RPMI7951 (cell line): ENCODE measurements at regions not wholly inside any gene's neighbourhood (a gene's known extent, or its start where the extent isn't known, plus 50 kb on each side); places are given as distances from the start of the nearest gene placed in this dataset.
"Not testable (repeated sequence)": the region's sequence is repeated elsewhere in the genome, so short reads cannot be mapped to it uniquely, and the experiment has no call there.

ENCODE experiments used
- DNase-seq: peaks from one replicate; pipeline ENCODE4 v3.0.0-alpha.2; 2012; ENCODE audit warnings: low read depth

- no peak for DNase-seq
Measured at GRCh38 chr20:46785958-46786357, 76.5 kb downstream of the SLC2A10 start.

DNA sequence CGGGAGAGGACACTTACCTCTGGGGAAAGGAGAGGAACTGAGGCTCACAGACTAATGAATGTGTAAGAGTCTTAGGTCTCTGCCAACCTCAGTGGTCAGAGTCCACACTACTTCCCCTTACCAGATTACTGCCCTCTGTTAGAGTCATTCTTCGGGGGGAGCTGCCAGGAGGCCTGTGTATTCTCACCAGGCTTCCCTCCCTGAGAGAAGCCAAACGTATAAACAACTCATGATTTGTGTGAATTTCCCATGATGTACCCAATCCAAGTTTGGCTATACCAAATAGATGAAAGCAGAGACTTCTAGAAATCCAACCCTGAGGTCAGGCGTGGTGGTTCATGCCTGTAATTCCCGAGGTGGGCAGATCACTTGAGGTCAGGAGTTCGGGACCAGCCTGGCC lies 77.1 kb downstream of the SLC2A10 start:
- DNase-seq, result no peak

DNA sequence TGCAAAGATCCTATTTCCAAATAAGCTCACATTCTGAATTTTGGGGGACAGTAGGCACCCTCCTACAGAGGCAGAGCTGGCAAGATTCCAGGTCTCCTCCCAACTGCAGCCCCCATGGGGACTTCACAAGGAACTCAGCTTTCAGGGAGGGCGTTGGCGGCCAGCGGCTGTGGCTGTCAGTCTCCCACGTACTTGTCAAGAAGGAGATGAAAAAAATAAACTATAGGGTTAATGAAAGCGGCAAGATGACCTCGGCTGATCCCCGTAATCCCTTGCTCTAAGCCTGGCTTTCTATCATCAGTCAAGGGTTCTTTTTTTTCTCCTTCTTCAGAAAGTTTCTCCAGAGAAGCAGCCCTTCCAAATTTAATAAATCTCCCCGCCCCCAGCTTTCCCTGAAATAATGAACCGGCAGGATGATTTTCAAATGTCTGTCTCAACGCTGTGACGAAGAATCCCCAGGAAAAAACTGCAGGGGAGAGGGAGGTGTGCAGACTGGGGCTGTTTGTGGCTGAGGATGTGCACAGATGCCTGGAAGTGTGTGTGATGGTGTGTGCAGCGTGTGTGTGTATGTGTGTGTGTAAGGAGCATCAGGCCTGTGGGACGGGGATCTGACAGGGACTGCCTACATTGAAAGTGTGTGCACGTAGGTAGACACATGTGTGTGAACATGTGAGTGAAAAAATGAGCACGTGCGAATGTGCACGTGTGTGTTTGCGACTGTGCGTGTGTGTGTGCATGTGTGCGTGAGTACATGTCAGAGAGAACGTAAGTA lies 78.7 kb downstream of the SLC2A10 start:
- no peak for DNase-seq

DNA sequence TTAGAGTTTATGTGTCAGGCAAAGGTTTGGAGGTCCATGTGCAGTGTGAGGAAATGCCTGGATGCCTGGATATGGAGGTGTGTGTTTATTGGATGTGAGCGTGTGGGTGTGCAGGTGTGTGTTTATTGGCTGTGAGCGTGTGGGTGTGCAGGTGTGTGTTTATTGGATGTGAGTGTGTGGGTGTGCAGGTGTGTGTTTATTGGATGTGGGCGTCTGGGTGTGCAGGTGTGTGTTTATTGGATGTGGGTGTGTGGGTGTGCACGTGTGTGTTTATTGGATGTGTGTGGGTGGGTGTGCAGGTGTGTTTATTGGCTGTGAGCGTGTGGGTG lies 79.3 kb downstream of the SLC2A10 start:
- DNase-seq, result not testable (repeated sequence)

DNA sequence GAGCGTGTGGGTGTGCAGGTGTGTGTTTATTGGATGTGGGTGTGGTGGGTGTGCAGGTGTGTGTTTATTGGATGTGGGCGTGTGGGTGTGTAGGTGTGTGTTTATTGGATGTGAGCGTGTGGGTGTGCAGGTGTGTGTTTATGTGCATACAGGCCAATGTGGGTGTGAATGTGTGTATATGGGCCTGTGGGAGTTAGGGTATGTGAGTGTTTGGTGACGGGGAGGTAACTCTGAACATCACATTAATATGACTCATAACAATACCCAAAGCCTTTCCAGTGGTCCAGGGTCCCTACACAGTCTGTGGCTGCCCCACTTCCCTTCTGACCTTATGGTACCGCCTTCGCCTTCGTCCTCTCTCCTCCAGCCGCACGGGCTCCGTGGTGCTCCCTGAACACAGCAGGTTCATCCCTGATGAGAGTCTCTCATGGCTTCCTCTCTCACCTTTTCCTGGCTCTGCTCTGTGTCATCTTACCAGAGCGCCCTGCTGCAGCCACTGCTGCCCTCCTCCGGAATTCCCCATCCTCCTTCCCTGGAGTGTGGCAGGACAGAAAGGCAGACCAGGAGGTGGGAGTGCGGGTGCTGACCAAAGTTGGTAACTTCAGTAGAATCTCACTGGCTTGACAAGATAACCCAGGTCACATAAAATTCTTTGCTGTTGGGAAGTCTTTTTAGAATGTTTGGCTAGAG lies 80.0 kb downstream of the SLC2A10 start:
- no peak for DNase-seq

GRCh38 chr20:46791722-46792416 lies 82.4 kb downstream of the SLC2A10 start:
- no peak for DNase-seq

DNA sequence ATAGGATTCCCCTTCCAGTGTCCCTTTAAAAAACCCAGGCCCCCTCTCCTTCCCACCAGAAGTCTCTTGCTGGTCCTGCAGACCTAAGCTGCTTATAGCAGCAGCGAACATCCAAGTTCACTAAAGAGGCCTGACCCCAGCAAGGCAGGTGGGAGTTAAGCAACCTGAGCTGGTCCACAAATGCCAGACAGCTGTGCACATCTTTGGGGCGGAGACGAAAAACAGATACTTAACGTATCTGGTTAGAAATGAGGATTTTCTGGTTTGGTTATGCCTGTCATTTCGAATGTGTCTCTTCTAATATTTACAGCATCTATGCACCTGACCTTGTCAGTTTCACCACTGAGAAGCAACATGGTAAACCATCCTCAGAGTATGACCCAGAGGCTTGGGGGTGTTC lies 87.8 kb downstream of the SLC2A10 start:
- no peak for DNase-seq

DNA sequence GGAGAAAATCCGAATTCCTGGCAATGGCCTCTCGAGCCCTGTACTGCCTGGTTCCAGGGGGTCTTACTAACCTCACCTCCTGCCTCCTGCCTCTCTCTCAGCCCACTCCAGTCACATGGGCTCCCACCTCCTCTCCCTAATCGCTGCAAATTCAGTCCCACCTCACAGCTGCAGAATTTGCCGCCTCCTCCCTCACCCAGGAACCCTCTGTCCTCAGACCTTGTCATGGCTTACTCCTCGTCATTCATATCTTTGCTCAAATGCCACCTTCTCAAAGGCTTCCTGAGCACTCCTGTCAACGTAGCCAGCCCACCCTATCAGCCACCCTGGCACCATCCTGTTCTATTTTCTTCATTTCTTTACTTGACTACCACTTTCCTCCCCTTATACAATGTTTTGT lies 89.0 kb downstream of the SLC2A10 start:
- DNase-seq, result no peak

DNA sequence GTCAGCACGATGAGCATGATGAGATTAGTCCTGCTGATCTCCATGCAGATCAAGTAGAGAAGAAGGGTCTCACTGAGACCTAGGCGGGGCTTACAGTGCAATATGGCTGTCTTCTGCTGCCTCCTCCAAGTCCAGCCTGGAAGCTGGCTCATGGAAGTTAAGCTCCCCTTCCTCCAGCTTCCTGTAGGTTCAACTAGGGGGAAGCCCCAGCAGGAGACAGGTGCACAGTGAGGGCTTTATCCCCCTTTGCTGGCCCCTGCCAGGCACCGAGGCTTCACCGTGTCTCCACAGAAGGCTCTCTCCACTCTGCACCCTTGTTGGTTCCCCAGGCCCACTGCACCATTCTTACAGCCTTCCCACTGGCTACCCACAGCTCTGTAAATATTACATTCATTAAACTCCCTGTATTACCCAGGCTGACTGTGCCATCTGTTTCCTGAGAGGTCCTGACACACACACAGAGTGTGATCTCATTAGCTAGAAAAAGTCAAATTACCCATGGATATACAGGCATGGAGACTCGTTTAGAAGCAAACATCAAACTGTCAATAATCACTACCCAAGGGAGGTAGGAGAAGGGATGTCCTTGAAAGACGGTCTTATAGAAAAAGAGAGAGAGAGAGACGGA lies 90.4 kb downstream of the SLC2A10 start:
- DNase-seq, result no peak

- no peak for DNase-seq
Measured at GRCh38 chr20:46800409-46800804, 91.0 kb downstream of the SLC2A10 start.

DNA sequence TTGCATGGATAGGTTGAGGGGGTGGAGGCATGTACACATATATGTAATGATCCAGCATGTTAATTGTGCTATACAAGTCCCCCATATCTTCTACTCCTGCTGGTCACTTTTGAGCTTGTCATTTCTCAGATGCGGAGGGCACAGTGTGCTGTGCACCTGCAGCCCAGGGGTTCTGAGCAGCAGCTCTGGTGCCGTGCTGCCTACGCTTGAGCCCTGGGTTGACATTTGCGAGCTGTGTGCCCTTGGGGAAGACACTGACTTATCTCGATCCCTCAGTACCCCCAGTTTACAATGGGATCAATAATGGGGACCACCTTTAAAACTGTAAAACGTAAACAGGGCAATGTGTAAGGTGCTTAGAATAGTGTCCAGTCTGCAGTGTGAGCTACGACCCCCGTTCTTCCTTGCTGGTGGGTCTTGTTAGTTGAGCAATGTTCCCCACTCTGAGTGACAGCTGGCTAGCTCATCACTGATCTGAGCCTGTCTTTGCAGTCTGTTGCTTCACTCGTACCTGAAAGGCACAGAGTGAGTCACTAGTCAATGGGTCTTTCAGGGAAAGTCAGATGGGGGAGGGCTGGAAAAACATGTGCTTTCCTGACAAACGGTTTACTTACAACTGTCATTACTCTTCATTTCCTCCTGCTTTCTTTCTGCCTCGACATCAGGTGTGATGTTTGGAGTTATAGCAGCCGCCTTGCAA lies 91.7 kb downstream of the SLC2A10 start:
- no peak for DNase-seq

- DNase-seq, result no peak
Measured at GRCh38 chr20:46802722-46803121, 91.9 kb upstream of the EYA2 start.

- DNase-seq, result no peak
Measured at GRCh38 chr20:46803123-46804020, 91.3 kb upstream of the EYA2 start.

DNA sequence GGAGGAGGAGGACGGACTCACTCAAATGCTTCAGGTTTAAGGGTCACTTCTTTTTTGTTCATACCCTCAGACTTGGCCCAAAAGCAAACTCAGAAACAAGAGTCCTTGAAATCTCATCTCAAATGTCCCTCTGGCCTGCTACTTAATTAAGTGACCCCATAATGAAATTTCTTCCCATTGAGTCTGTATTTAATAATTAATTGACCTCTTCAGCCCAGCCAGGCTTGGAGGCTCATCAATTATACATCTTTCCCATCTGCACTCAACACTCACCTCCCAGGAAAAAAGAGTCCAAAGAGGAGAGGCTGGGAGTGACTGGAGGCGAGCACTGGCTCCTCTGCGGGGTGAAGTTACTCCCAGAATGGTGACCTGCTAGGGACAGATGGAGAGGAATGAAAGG lies 90.5 kb upstream of the EYA2 start:
- no peak for DNase-seq

DNA sequence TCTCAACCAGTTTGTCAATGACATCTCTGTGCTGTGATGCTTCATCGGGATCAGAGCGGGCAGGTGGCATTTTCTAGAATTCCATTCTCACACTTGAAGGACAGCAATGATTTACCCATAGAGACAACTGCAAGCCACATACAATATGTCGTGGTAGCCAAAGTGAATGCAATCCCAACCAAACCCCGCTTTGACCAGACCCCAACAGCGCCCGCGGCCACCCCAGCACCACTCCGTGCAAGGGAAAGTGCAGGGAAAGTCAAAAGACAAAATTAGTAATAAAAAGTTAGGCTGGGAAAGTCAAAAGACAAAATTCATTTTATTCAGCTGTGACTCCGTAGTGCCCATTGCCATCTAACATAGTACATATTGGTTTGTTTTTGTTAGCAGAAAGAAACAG lies 88.8 kb upstream of the EYA2 start:
- no peak for DNase-seq

DNA sequence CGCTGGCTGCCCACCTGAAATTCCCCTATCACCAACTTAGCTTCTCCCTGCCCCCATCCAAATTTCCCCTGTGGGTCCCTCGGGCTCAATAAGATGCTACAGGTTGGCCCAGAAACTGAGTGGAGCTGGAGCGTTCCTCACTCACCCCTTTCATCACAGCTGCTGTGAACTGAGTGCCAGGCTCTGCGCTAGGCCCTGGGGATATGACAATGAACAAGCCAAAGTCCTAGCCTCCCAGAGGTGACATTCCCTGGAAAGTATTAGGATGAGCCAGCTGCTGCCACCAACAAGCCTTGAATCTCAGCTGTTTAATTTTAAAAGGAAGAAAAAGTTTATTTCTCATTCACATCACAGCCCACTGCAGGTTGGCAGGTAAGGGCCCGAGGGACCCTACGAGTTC lies 86.6 kb upstream of the EYA2 start:
- no peak for DNase-seq

GRCh38 chr20:46808565-46808964 lies 86.1 kb upstream of the EYA2 start:
- no peak for DNase-seq

DNA sequence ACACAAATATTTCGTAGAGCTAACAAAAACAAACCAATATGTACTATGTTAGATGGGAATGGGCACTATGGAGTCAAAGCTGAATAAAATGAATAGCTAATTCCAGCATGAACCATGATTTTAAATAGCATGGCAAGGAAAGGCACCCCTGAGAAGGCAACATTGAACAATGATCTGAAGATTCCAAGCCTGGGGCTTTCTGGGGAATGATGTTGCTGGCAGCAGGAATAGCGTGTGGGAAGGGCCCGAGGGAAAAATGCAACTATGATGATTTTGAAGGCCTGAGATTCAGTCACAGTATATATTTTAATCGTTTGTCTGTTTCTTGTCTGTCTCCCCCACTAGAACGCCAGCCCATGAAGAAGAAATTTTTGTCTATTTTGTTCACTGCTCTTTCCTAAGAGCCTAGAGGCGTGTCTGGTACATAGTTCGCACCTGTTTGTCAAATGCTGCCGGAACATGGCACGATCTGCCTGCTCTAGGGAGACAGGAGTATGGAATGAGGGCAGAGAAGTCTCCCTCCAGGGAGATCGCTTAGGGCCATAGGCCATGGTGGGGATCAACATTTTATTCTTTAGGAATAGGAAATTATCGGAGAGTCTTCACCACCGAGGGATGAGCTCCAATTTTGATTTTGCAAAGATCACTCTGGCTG lies 84.8 kb upstream of the EYA2 start:
- DNase-seq, result no peak

DNA sequence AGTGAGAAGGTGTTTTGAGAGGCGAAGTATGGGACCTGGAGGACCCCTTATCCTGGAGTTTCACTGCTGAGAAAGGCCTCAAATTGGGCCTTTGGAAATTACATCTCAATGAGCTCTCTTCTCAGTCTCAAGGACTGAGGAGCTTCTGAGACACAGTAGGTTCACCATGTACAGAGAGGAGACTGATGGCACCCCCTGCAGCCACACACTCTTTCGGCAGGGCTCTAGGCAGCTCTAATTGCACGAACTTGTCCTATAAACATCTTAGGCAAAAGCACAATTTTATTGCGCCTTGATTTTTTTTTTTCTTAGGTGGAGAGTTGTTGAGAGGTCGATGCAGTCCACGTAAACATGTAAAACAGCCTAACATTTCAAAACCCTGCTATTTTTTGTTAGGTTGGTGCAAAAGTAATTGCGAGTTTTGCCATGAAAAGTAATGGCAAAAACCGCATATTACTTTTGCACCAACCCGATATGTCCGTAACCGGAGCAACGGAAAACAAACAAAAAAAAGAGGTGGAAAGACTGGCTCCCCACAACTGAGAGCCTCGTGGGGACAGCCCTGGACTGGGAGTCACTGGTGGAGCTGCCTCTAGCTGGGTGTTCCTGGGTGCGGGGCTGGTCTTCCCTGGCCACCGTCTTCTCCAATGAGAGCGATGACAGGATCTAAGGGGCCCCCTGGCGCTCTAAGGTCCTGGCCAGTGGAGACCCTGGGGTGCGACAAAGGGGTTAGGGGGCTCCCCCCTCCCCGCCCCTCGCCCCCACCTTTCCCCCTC lies 84.0 kb upstream of the EYA2 start:
- no peak for DNase-seq
